DMS 273 (cell line): ENCODE measurements at regions not wholly inside any gene's neighbourhood (a gene's known extent, or its start where the extent isn't known, plus 50 kb on each side); places are given as distances from the start of the nearest gene placed in this dataset.

Experiments
- DNase-seq: peaks from one replicate; lab custom pipeline; 2025; ENCODE audit not compliant: unreplicated experiment; lab: John Stamatoyannopoulos, UW

GRCh38 chr18:78836838-78837237 lies 142.8 kb upstream of the SALL3 start:
- DNase-seq = no peak

GRCh38 chr18:78837754-78838153 lies 141.9 kb upstream of the SALL3 start:
- no peak for DNase-seq

GRCh38 chr18:78838183-78838582 lies 141.4 kb upstream of the SALL3 start:
- no peak for DNase-seq

GRCh38 chr18:78849046-78849445 lies 130.6 kb upstream of the SALL3 start:
- no peak for DNase-seq

GRCh38 chr18:78849458-78849857 lies 130.2 kb upstream of the SALL3 start:
- no peak for DNase-seq

GRCh38 chr18:78853341-78853740 lies 126.3 kb upstream of the SALL3 start:
- DNase-seq = no peak

GRCh38 chr18:78855188-78855587 lies 124.4 kb upstream of the SALL3 start:
- no peak for DNase-seq

GRCh38 chr18:78856569-78857313 lies 122.9 kb upstream of the SALL3 start:
- DNase-seq = no peak

- DNase-seq = no peak
Observed at GRCh38 chr18:78857314-78858150, 122.1 kb upstream of the SALL3 start.

GRCh38 chr18:78859686-78860085 lies 119.9 kb upstream of the SALL3 start:
- no peak for DNase-seq

GRCh38 chr18:78860117-78860516 lies 119.5 kb upstream of the SALL3 start:
- DNase-seq = no peak

GRCh38 chr18:78861116-78861515 lies 118.5 kb upstream of the SALL3 start:
- DNase-seq = no peak

- DNase-seq = no peak
Observed at GRCh38 chr18:78861706-78862105, 117.9 kb upstream of the SALL3 start.

GRCh38 chr18:78862395-78862794 lies 117.2 kb upstream of the SALL3 start:
- DNase-seq = no peak

- no peak for DNase-seq
Observed at GRCh38 chr18:78865056-78865598, 114.5 kb upstream of the SALL3 start.

- no peak for DNase-seq
Observed at GRCh38 chr18:78865771-78866310, 113.8 kb upstream of the SALL3 start.

GRCh38 chr18:78867131-78867530 lies 112.5 kb upstream of the SALL3 start:
- DNase-seq = no peak

GRCh38 chr18:78868330-78869316 lies 111.0 kb upstream of the SALL3 start:
- DNase-seq = no peak

- no peak for DNase-seq
Observed at GRCh38 chr18:78871618-78872017, 108.0 kb upstream of the SALL3 start.

- DNase-seq = no peak
Observed at GRCh38 chr18:78873926-78874500, 105.6 kb upstream of the SALL3 start.
